HG02588 (cell line): ENCODE measurements at regions not wholly inside any gene's neighbourhood (a gene's known extent, or its start where the extent isn't known, plus 50 kb on each side); places are given as distances from the start of the nearest gene placed in this dataset.

Experiments
- ATAC-seq: cut with Tn5 transposase; IDR thresholded peaks from one replicate; pipeline ENCODE4 v1.9.1; 2021; ENCODE audit warnings: mild to moderate bottlenecking, moderate library complexity; ENCODE audit not compliant: unreplicated experiment

- no peak for ATAC-seq
Measured at GRCh38 chr13:105142556-105142955, 1392.9 kb downstream of the EFNB2 start.

DNA sequence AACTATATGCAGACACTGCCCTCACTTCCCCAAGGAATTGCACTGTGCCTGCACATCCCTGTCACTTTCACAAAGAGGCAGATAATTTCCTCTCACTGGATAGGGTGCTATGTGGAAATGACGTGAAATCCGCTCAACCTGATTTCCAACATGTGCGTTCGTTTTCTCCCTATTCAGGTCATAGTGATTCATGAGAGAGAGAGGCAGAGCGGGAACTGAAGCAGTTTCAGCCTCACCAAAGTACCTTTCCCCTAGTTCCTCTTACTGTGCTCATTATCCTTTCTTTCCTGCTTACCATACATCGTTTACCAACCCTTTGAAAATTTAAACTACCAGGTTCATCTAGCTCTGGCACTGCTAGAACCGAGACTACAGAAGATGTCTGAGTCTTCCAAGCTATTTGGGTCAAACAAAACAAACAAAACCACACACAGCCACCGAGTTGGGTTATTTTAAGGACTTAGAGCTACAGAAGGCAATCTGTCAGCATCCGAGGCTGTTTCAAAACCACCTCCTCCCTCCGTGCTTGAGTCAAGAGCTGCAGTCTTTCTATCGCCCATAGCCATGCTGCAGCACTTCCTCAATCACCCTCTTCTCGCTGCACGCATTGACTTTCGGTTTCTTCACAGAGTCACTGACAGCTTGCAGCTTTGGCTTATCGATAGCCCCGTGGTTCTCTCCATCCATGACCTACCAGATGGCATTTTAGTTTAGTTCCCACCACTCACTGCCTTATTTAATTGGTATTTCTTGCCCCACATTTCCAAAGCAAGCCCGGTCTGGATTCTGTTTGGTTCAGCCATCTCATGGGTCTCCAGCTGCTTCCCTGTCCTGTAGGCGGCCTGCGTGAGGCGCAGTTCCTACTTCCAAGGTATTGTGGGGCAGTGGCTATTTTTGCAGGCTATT lies 1395.8 kb downstream of the EFNB2 start:
- ATAC-seq, result peak; percentile 96

GRCh38 chr13:105139048-105139379 lies 1396.4 kb downstream of the EFNB2 start:
- peak; percentile 8 for ATAC-seq

GRCh38 chr13:105135852-105136615 lies 1399.4 kb downstream of the EFNB2 start:
- no peak for ATAC-seq

GRCh38 chr13:105127732-105128131 lies 1407.7 kb downstream of the EFNB2 start:
- ATAC-seq, result no peak

DNA sequence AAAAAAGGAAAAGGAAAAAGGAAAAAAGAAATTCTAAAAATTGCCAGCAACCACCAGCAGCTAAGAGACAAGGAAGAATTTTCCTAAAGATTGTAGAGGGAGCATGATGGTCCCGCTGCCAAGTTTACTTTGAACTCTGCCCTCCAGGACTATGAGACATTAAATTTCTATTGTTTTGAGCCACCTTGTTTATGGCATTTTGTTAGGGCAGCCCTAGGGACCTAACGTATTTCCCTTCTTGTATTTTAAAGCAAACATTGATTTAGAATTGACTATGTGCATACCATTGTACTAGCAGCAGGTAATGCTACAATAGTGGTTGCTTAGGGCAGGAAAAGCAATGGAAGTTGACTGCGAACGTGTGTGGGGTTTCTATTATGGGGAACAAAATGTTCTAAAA lies 1414.2 kb downstream of the EFNB2 start:
- no peak for ATAC-seq

DNA sequence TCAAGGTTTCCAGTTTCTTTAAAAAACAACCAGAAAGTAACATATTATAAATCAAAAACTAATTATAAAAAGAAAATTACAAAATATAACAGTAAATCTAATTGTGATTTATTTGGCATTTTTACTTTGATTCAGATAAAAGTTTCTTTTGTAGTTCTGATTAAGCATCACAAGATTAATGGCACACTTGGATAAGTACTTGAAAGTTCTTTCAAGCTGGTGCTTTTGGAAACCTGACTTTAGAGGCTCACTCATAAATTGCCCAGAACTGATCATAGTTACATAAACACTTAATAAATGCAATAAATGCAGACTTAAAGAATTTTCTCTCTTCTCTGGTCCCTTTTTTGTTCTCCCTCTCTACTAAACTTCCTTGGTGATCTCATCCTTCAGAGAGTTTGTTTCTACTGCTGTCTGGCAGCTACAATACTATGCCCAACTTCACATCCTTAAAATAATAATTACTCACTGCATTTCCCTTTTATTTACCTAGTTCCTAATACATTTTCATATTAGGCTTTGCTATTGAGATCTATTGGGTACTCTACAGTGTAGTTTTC lies 1417.0 kb downstream of the EFNB2 start:
- no peak for ATAC-seq

DNA sequence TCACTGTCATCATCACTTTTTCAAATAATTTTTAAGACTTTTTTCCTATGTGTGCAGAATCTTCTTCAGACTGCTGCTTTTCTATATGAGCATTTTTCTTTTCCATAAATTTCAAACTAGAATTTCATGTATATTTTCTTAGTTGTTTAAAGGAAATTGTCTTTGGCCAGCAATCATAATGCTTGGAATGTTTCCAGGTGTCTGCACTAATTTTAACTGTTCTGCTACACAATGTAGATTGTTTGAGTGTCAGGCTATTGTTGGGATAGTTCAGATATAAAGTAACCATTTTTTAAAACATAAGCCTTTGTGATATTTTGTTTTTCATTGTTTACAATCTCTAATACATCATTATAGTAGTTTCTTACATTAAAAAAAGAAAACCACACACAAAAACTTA lies 1418.5 kb downstream of the EFNB2 start:
- no peak for ATAC-seq

GRCh38 chr13:105112561-105112960 lies 1422.9 kb downstream of the EFNB2 start:
- no peak for ATAC-seq

DNA sequence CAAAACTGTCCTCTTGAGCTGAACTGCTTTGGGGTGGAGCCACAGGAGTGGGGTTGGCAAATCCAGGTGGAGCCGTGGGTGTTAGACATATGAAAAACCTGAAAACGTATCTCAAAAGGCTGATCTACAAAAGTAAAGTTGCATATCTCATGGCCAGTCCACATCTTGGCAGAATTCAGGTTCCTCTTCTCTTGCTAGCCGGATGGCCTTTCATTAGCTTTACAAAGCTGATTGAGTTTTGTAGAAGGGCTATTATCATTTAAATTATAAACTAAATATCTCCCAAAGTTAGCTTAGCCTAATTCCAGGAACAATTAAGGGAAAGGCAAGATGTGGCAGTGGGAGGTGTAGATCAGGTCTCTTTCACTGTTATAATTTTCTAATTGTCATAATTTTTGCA lies 1427.7 kb downstream of the EFNB2 start:
- ATAC-seq, result no peak

- no peak for ATAC-seq
Measured at GRCh38 chr13:105105471-105105870, 1430.0 kb downstream of the EFNB2 start.

- ATAC-seq, result no peak
Measured at GRCh38 chr13:105097521-105097920, 1437.9 kb downstream of the EFNB2 start.

DNA sequence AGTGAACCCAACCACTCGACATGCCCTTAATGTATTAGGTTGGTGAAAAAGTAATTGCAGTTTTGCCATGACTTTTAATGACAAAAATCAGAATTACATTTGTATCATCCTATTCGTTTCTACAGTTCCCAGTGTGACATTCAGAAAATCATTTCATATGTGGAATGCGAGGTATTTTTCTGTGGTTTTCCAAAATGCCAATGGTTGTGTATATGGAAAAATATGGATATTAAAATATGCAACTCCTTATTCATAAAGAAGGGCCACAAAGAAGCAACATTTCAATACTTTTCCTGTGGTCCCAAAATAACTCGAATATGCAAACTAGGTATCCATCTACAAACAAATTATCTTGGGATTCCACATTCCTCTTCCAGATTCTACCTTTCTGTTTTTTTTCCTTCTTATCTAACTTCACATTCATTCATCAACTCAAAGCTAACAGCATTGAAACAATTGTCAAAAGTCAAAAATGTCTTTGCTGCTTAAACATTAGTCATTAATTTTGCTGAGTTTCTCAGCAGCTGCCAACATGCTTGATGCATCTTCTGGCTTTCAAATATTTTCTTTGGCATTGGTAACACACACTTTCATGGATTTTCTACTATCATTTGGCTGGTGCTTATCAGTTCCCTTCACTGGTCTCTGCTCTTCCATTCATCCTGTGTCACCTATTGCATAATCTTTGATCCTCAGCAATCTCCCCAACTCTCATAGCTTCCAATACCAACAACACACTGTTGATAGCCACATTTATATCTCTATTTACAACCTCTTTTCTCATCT lies 1445.4 kb downstream of the EFNB2 start:
- no peak for ATAC-seq

DNA sequence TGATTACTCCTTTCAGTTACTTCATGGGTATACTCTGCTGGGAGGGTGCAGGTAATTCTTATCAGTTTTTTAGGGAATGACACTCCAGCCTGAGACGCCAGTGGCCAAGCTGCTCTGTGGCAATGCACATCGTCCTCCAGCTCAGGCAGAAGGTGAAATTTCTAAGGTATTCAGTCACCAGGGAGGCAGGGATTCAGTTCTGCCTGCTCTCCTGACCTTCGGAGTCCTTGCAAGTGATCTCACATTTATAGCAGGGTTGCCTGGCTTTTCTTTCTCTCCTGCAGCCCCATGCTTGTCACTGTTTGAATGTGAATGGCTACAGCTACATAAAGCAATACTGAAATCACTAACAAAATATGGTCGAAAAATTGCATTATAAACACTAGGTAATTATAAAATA lies 1447.5 kb downstream of the EFNB2 start:
- ATAC-seq, result no peak

DNA sequence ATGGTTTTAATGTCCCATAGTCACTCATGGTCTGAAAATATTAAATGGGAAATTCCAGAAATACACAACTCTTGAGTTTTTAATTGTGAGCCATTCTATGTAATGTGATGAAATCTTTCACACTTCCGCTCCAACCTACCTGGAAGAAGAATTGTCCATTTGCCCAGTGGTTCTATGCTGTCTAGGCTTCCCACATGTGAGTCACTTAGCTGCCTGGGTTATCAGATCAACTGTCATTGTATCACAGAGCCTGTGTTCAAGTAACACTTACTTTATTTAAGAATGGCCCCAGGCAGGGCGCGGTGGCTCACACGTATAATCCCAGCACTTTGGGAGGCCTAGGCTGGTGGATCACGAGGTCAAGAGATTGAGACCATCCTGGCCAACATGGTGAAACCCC lies 1450.5 kb downstream of the EFNB2 start:
- no peak for ATAC-seq

DNA sequence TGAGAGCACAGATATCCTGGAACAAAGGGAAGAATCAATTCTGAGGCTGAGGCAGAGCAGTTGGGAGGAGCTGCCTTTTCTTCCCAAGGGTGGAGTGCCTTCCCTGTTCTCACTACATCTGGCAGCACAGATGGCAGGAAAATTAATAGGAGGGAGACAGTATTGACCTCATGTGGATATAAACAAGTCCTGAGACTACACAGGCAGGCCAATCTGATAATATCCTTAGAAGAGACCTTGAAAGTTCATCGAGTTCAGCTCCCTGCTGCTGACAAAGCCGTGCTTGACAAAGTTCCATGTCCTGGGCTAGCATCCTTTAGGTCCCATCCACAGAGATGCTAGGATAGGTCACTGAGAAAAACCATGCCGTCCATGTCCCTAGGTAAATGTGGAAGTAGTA lies 1451.5 kb downstream of the EFNB2 start:
- ATAC-seq, result no peak

DNA sequence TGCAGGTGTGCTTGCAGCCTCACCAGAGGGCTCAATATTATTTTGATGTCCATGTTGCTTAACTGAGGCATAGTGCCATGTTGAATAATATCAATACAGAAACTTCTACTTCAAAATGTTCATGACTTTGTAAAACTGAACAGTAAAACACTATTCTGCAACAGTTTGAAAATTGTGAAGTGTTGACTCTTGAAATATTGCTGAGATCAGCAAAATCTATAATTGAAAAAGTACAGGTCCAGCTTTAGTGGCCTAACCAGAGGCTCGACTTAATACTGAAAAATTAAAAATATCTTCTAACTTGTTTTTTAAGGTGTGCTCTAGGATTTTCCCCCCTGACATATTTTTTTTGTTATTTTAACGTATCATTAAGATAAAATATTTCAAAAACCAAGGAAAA lies 1460.7 kb downstream of the EFNB2 start:
- ATAC-seq, result no peak

DNA sequence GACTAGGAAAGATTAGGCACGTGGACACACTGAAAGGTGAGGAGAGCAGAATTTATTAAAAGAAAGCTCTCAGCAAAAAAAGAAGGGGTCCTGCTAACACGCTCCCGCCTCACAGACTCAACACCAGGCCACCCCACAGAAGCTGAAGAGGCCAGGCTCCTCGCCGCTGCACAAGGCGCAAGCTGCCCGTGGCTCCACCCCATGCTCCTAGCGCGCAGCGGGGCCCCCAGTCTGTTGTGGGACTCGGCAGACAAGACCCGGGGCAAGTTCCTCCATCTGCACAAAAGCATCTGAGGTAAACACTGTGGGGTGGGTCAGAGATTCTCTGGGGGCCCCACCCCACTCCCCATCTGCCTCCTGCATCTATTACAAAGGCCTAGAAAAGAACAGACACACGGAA lies 1462.4 kb downstream of the EFNB2 start:
- ATAC-seq, result no peak

- ATAC-seq, result no peak
Measured at GRCh38 chr13:105070452-105070851, 1465.0 kb downstream of the EFNB2 start.

DNA sequence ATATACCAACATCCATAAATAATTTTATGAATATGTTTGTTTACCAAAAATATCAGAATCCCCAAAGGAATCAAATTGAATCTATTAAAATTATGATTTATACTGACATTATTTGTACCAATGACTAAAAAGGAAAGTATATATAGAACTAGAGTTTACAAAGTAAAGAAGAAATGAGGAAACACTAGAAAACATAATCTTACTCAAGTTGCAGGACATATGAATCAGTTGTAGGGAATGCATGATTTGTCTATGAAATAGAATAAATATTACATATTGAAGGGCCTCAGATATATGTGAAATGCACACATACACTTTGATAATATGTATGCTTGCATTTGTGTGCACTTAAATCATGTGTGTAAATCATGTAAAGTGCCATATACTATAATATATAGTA lies 1466.4 kb downstream of the EFNB2 start:
- ATAC-seq, result no peak

DNA sequence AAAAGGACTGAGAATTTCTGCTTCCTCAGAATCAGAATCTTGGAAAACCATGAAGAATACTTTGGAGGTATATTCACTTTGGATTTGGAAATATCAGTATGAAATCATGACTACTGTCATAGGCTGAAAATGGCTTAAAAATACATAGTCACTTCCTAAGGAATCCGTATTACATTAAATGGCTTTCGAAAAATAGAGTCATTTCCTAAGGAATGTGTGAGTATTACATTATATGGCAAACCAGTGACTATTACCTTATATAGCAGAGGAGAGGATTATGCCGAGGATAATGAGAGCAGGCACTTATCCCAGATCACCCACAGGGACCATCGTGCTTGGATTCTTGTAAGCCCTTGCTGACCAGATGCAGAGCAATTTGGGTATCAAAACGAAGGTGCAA lies 1471.8 kb downstream of the EFNB2 start:
- ATAC-seq, result no peak
